CD14-positive monocyte (primary cell): ENCODE measurements at regions not wholly inside any gene's neighbourhood (a gene's known extent, or its start where the extent isn't known, plus 50 kb on each side); places are given as distances from the start of the nearest gene placed in this dataset.

Source experiments
- DNase-seq, 3 donors: peaks; one replicate each; pipeline ENCODE4 v3.0.0-alpha.2; 2011 to 2022
- H2AFZ ChIP-seq: 2 replicates; pipeline ENCODE4 v1.6.0; 2012; ENCODE audit warnings: mild to moderate bottlenecking, low read depth, low read length, inconsistent platforms; ENCODE audit not compliant: insufficient read depth, poor library complexity, severe bottlenecking
- H3K27ac ChIP-seq, 2 donors: 1 replicate in 1 of 2; 2 replicates in 1 of 2; pipeline ENCODE4 v1.5.1; 2012 to 2013; ENCODE audit warnings: low read length in 2 of 2, control low read depth in 1 of 2, inconsistent platforms in 1 of 2, low read depth in 1 of 2, mild to moderate bottlenecking in 1 of 2
- H3K27me3 ChIP-seq, 2 donors: one replicate each; pipeline versions ENCODE4 v1.6.0 to v1.6.1; 2011 to 2013; ENCODE audit warnings: low read length in 2 of 2; ENCODE audit not compliant: control insufficient read depth in 2 of 2, insufficient read depth in 2 of 2
- H3K36me3 ChIP-seq, 2 donors: replicated peaks in 1 of 2; 1 replicate in 1 of 2; 2 replicates in 1 of 2; pipeline versions ENCODE4 v1.5.1 to v1.6.1; 2012 to 2013; ENCODE audit warnings: low read length in 2 of 2, control low read depth in 1 of 2, inconsistent platforms in 1 of 2, mild to moderate bottlenecking in 1 of 2; ENCODE audit not compliant: insufficient read depth in 2 of 2, control insufficient read depth in 1 of 2
- H3K4me1 ChIP-seq, 2 donors: 1 replicate in 1 of 2; 2 replicates in 1 of 2; pipeline versions ENCODE4 v1.5.1 to v1.6.1; 2012 to 2013; ENCODE audit warnings: low read length in 2 of 2, control low read depth in 1 of 2, inconsistent platforms in 1 of 2, mild to moderate bottlenecking in 1 of 2, moderate library complexity in 1 of 2; ENCODE audit not compliant: insufficient read depth in 2 of 2, control insufficient read depth in 1 of 2
- H3K4me2 ChIP-seq: replicated peaks from 2 replicates; pipeline ENCODE3; 2012; ENCODE audit warnings: low read length, moderate library complexity, mild to moderate bottlenecking; ENCODE audit not compliant: poor library complexity, severe bottlenecking; ENCODE audit errors: extremely low read depth
- H3K4me3 ChIP-seq, 3 experiments: fragments of 200-600 bp in 1 of 3; sonication (generic) in 1 of 3; replicated peaks in 1 of 3; 1 replicate in 2 of 3; 2 replicates in 1 of 3; pipeline ENCODE4 v1.5.1; 2011 to 2013; ENCODE audit warnings: low read length in 3 of 3, mild to moderate bottlenecking in 3 of 3, control low read depth in 2 of 3, low read depth in 2 of 3, inconsistent platforms in 1 of 3, moderate library complexity in 1 of 3
- H3K79me2 ChIP-seq: 2 replicates; pipeline ENCODE4 v1.6.0; 2012; ENCODE audit warnings: mild to moderate bottlenecking, control low read depth, inconsistent platforms, low read length, moderate library complexity; ENCODE audit not compliant: insufficient read depth
- H3K9ac ChIP-seq: 2 replicates; pipeline ENCODE4 v1.6.0; 2017; ENCODE audit warnings: low read length, mild to moderate bottlenecking; ENCODE audit not compliant: insufficient read depth, poor library complexity, severe bottlenecking
- H3K9me3 ChIP-seq, 2 donors: replicated peaks in 1 of 2; 1 replicate in 1 of 2; 2 replicates in 1 of 2; pipeline versions ENCODE4 v1.5.1 to v1.6.1; 2012 to 2013; ENCODE audit warnings: low read length in 2 of 2, control low read depth in 1 of 2; ENCODE audit not compliant: control insufficient read depth in 1 of 2, insufficient read depth in 1 of 2
- H4K20me1 ChIP-seq: 2 replicates; pipeline ENCODE4 v1.6.0; 2012; ENCODE audit warnings: mild to moderate bottlenecking, low read length, control low read depth, moderate library complexity; ENCODE audit not compliant: insufficient read depth
- H3K27ac Mint-ChIP-seq, 7 donors: one replicate each; pipeline ENCODE4 v1.8.0; 2020; ENCODE audit warnings: mild to moderate bottlenecking in 7 of 7, mixed read lengths in 7 of 7, moderate library complexity in 6 of 7, inconsistent platforms in 2 of 7
- H3K27me3 Mint-ChIP-seq, 3 donors: one replicate each; pipeline ENCODE4 v1.8.0; 2021 to 2022; ENCODE audit warnings: low read depth in 3 of 3, mild to moderate bottlenecking in 3 of 3, mixed read lengths in 3 of 3, moderate library complexity in 3 of 3, inconsistent platforms in 1 of 3
- H3K36me3 Mint-ChIP-seq, 2 donors: one replicate each; pipeline ENCODE4 v1.8.0; 2020; ENCODE audit warnings: mixed read lengths in 2 of 2, inconsistent platforms in 1 of 2, mild to moderate bottlenecking in 1 of 2
- H3K4me1 Mint-ChIP-seq: one replicate; pipeline ENCODE4 v1.8.0; 2020; ENCODE audit warnings: mild to moderate bottlenecking, mixed read lengths
- H3K4me3 Mint-ChIP-seq, 2 donors: one replicate each; pipeline ENCODE4 v1.8.0; 2020; ENCODE audit warnings: mild to moderate bottlenecking in 2 of 2, mixed read lengths in 2 of 2, moderate library complexity in 1 of 2
- H3K9me3 Mint-ChIP-seq, 7 donors: one replicate each; pipeline ENCODE4 v1.8.0; 2020 to 2022; ENCODE audit warnings: mixed read lengths in 7 of 7, mild to moderate bottlenecking in 6 of 7, moderate library complexity in 6 of 7, inconsistent platforms in 2 of 7
- CTCF ChIP-seq: fragments of 200-600 bp; IDR thresholded peaks from one replicate; pipeline ENCODE4 v1.8.0; 2022; ENCODE audit warnings: antibody characterized with exemption, mild to moderate bottlenecking
- WGBS: methylation state at CpG from one replicate; pipeline ENCODE4 v1.1.5; 2013; ENCODE audit warnings: missing lambda C conversion rate; ENCODE audit not compliant: insufficient coverage; 5-methylcytosine and 5-hydroxymethylcytosine counted together
- intact Hi-C, 2 donors: fragments of 100-400 bp; cut with micrococcal nuclease; formaldehyde crosslinking; loops; one replicate each; pipeline versions ENCODE4 v1.15.0 to v1.15.1; 2023

- Histone ChIP-seq H3K79me2 (no peaks in the 10 kb centered on the region), H2AFZ (no peak overlapping the region), H3K27ac (no peak overlapping the region), H3K36me3 (no peaks in the 10 kb centered on the region), H3K4me3 (no peak overlapping the region), H3K9ac (no peak overlapping the region), H3K4me2 (no peak overlapping the region), H4K20me1 (no peaks in the 10 kb centered on the region), H3K9me3 (no peaks in the 10 kb centered on the region), H3K27me3 (no peaks in the 10 kb centered on the region), H3K4me1 (no peaks in the 10 kb centered on the region)
- intact Hi-C loops, result no loop called here
- no peak for DNase-seq
- Mint-ChIP-seq H3K36me3 (no peaks in the 10 kb centered on the region), H3K27ac (no peak overlapping the region), H3K27me3 (peaks cover 3 to 9% (median 7%) of the 10 kb centered on the region in 3 donors), H3K9me3 (peaks cover 0 to 3% (median 0%) of the 10 kb centered on the region in 7 donors), H3K4me1 (peaks cover 5% of the 10 kb centered on the region), H3K4me3 (no peak overlapping the region)
- no CpG with 5 or more reads among the region's 2 CpGs for WGBS
- no peak for TF ChIP-seq CTCF
Measured at GRCh38 chr5:17160756-17161040, 56.7 kb upstream of the BASP1 start.

- peaks cover 5% of the 10 kb centered on the region for H3K4me1 Mint-ChIP-seq
- H3K27me3 ChIP-seq, result no peaks in the 10 kb centered on the region
- no peak overlapping the region for H2AFZ ChIP-seq
- peaks cover 0 to 3% (median 0%) of the 10 kb centered on the region in 7 donors for H3K9me3 Mint-ChIP-seq
- no peak overlapping the region for H3K4me3 ChIP-seq
- H3K36me3 Mint-ChIP-seq, result no peaks in the 10 kb centered on the region
- intact Hi-C loops, result no loop called here
- 92% methylated on average over 2 of the region's 3 CpGs for WGBS
- no peaks in the 10 kb centered on the region for H3K79me2 ChIP-seq
- H3K4me3 Mint-ChIP-seq, result no peak overlapping the region
- no peak overlapping the region for H3K27ac Mint-ChIP-seq
- H3K27ac ChIP-seq, result no peak overlapping the region
- H3K9ac ChIP-seq, result no peak overlapping the region
- no peaks in the 10 kb centered on the region for H4K20me1 ChIP-seq
- DNase-seq, result no peak
- H3K4me2 ChIP-seq, result no peak overlapping the region
- TF ChIP-seq CTCF, result no peak
- no peaks in the 10 kb centered on the region for H3K36me3 ChIP-seq
- no peaks in the 10 kb centered on the region for H3K4me1 ChIP-seq
- peaks cover 3 to 9% (median 7%) of the 10 kb centered on the region in 3 donors for H3K27me3 Mint-ChIP-seq
- no peaks in the 10 kb centered on the region for H3K9me3 ChIP-seq
Measured at GRCh38 chr5:17161662-17162061, 55.8 kb upstream of the BASP1 start.
